Nucleus accumbens (tissue), 56 donors: ENCODE measurements at regions not wholly inside any gene's neighbourhood (a gene's known extent, or its start where the extent isn't known, plus 50 kb on each side); places are given as distances from the start of the nearest gene placed in this dataset.

Experiments
- DNase-seq, 56 donors: peaks; one replicate each; lab custom pipeline; 2025; lab: John Stamatoyannopoulos, UW

DNA sequence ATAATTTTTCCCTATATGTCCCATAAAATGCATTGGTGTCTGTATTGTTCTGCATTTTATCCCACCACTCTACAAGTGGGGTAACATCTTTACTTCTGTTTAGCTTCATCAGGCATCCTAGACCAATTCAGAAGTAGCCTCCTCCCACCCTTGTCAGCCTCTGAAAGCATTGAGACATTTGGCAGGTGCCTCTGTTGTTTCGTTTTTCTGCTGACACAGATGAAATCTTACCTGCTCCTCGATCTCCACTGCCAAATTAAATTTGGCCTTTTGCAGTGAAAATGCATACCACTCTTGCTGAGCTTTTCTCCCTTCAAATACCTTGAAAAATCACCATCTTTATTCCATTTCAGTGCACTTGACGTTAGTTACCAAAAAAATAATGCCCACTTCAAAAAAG is 83.5 kb upstream of the STARD13 start:
- DNase-seq = no peak

DNA sequence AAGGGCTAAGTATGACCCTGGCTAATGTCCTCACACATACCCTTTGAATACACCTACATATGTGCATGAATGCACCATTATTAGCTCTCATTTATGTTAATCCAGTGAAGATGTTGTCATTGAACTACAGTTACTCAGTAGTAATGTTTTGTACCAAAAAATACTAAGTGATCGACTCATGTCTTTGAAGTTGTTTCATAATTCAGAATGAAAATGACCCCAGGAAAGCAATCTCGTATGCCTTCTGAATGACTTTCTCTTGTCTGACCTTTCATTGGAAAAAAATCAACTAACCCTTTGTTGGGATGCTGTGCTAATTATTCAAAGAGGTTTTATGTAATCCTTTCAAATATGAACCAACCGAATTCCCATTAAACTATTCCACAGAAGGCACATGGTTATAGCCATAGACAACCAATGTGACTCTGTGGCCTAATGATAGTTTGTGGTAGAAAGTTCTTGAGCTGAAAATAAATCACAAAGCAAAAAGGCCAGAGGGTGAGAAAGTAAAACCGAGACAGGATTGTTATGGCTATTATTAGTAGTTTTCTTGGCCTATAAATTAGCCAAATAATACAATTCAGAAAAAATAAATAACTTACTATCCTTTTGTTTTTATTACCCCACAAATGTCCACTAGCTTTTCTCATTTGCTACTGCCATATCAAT is 86.8 kb upstream of the STARD13 start:
- DNase-seq = no peak

DNA sequence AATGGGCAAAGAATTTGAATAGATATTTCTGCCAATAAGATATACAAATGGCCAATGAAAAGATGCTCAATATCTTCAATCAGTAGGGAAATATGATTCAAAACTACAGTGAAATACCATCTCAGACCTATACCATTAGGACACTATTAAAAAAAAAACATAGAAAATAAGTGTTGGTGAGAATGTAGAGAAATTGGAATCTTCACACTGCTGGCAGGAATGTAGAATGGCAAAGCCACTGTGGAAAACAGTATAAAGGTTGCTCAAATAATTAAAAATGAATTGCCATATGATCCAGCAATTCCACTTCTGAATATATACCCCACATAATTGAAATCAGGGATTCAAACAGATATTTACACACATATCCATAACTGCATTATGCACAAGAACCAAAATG is 88.1 kb upstream of the STARD13 start:
- no peak for DNase-seq

DNA sequence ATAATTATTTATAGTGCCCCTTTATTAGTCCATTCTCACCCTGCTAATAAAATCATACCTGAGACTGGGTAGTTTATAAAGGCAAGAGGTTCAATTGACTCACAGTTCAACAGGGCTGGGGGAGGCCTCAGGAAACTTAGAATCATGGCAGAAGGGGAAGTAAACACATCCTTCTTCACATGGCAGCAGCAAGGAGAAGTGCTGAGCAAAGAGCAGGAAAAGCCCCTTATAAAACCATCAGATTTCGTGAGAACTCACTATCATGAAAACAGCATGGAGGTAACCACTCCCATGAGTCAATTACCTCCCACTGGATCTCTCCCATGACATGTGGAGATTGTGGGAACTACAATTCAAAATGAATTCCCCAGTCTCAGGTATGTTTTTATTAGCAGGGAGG is 89.9 kb upstream of the STARD13 start:
- no peak for DNase-seq

DNA sequence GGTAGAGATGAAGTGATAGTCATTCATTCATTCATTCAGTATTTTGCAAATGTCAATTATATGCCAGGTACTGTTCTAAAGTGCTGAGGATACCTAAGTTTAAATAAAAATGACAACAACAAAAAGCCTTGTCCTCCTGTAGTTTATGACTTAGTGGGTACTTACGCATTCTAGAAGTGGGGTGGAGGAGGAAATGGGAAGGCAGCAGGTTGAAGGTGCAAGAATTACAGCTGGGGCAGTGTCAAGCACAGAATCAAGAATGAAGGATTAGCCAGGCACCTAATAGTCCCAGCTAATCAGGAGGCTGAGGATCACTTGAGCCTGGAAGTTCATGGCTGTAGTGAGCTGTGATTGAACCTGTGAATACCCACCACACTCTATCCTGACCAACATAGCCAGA is 90.7 kb upstream of the STARD13 start:
- DNase-seq = no peak

DNA sequence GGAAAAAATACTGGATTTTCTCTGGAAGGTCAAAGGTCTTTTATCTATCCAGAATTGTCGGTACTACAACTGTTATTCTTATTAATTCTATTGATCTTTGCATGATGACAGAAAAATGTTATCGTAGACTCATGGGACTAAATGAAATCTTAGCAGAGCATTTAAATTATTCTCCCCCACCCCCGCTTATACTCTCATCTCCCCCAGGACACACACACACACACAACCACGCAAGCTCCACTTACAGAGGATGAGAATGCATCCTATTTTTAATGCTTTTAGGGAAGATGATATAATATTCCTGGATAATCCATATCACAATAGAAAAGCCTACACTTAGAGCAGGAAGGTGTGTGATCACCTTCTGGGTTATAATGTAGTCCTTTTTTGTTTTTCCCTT is 91.9 kb upstream of the STARD13 start:
- no peak for DNase-seq

DNA sequence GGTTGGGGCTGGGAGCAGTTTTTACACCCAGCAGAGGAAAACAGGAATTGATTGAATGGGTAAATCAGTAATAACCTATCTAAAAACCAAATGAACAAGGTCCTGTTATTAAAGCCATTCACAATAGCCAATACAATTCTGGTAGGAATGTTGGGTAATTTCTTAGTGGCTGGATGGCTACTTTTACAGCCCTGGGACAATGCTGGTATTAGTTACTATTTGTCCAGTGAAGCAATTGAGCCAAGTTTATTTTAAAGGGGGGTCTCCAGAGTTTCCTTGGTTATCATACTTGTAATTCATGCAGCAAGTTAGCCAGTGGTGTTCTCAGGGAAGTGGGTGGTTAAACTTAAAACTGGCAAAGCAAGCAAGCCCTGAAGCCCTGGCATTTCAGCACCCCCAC is 92.3 kb upstream of the STARD13 start:
- DNase-seq = no peak

DNA sequence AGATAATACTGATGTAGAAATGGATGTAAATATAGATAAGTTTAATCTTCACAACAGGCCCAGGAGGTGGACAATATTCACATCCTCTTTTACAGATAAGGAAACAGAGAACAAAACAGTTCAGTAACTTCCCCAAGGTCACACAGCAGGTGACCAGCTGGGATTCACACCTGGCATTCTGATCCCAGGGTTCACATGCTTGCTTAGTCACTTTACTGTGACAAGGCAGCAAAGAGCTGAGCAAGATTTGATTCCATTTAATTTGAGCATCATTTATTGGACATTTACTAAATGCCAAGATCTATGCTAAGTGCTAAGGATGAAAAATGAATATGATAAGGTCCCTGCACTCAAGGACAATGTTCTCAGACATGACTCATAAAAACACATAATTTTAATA is 94.1 kb upstream of the STARD13 start:
- DNase-seq = no peak

DNA sequence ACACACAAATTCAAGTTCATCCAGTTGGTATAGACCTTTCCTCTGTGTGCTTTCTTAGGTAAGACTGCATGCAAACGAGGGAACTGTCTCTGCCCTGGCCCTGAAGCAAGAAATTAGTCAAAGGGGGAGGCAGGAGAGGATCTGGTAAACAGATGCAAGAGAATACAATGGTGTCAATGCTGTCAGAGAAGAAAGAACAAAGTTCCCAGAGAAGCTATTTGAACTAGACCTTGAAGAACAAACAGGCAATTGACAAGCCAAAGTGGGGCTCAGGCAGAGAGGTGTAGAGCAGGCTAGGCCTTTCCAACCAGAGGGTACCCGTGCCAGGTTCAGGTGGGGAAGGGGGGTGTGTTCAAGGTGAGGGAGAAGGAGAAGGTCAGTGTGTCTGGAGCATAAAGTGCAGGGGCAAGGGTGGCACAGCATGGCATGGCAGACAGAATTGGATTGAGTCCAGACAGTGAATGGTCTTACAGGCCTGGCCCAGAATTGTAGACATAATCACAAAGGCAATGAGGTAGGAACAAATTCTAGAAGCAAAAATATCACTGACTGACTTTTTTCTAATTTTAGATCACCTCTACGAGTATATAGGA is 95.0 kb upstream of the STARD13 start:
- no peak for DNase-seq

DNA sequence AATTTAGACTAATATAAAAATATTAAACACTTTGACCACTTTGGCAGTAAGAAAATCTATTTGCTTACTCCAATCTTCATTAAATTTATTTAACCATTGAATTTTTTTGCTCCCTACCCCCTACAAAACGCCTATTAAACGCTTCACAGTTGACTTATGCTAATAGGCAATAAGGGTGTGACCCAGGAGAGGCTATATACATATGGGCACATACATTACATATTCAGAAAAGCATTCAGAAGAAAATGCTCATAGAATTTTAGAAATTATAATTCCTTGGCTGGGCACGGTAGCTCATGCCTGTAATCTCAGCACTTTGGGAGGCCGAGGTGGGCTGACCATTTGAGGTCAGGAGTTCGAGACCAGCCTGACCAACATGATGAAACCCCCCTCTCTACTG is 95.6 kb upstream of the STARD13 start:
- DNase-seq = no peak

DNA sequence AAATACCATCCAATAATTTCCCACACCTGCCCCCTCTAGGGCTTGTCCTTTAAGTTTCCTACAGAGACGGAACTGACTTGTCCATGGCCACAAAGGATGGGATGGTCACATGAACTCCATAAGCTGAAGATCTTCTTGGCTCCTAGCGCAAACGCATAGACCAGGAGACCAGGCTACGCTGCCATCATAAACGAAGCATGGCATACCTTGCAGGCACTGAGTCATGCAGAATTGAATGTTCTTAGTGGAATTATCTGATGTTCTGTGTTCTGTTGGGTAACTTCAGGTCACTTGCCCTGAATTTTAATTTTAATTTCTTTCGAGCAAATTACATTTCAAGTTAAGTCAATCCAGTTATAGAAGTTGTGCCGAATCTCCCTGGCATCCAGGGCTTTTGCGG is 96.4 kb upstream of the STARD13 start:
- DNase-seq = no peak

DNA sequence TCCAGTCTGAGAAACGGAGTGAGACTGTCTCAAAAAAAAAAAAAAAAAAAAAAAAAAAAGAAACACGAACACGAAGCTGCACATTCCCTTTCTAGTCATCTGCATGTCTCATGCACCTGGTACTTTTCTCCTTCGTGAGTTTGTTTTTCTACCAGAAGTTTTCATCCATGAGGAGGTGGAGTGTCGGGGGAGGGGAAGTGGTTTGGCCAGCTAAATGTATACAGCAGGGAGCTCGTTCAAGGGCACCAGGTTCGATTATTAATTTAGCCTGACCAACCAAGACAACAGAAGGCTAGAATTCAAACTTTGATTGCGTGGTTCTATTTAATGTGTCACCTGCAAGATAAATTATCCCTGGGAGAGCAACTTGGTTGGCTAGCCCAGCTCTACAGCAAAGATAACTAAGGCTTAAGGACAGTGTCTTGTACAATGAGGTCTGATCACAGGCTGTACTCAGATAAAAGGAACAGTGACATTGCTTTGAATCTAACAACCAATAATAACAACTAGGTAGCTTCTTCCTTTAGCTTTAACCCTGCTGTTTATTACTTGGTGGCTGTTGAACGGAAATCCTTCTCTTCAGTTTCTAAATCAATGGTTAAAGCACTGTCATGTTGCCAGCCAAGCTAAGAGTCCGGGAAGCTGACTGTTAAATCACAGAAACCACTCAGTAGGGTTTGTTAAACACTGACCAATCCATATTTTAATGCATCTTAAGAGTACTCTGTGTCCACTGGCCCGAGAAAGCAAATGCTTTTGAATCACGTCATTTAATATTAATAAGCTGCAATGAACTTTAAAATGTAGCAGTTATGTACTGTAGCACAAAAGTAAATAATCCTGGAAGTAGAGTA is 98.4 kb upstream of the STARD13 start:
- DNase-seq = no peak

DNA sequence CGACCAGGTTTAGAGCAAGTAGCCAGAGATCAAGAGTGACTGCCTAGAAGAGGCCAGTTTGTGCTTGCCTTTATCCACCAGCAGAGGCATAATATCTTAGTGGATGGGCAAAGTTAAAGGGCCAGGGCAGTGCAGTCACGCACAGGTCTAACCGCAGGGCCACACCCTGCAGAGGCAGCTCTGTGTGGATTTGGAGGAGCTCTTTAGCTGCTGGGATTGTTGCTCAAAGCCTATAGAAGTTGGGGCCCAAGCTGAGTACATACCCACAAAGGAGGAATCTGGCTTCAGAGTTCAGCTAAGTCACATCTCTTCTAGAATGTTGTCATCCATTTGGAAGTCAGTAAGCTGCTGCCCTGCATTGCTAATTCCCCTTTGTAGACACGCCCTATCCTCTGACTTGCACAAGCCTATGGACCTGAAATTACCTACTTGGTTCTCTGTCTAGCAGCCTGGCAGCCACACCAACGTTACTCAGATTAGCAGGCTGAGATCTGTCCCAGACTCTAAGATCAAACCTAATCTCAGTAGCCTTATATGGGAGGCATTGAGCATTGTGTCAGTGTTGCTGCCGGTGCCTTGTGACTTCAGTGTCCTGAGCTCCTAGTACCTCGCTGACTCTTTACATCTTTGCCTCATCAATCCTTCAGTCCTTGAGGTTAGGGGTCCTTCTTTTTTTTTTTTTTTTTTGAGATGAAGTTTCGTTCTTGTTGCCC is 102.9 kb upstream of the STARD13 start:
- DNase-seq = no peak

DNA sequence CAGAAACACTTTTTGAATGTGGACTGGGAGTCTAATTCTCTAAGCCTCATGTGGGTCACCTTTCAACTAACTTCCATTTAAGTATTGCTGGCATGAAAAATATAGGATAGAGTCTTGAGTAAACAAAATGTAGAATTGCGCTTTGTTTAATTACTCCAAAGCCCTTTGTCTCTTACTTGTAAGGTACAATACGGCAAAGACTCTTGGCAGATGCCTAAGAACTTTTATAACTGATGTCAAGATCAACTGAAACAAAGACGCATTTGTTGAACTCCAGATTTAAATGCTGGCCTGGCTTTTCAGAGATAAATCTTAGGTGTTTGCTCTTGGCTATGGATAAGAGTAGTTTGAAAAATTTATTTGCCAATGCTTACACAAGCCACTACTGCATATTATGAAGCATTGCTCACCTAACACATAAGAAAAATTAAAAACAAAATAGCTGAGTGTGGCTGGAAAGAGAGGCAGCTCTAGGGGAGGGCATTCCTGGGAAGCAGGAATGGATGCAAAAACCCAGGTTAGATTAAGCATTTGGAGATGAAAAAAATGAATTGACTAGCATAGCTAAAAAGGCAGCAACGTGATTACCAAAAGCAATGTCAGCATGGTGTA is 107.3 kb upstream of the STARD13 start:
- DNase-seq = no peak

DNA sequence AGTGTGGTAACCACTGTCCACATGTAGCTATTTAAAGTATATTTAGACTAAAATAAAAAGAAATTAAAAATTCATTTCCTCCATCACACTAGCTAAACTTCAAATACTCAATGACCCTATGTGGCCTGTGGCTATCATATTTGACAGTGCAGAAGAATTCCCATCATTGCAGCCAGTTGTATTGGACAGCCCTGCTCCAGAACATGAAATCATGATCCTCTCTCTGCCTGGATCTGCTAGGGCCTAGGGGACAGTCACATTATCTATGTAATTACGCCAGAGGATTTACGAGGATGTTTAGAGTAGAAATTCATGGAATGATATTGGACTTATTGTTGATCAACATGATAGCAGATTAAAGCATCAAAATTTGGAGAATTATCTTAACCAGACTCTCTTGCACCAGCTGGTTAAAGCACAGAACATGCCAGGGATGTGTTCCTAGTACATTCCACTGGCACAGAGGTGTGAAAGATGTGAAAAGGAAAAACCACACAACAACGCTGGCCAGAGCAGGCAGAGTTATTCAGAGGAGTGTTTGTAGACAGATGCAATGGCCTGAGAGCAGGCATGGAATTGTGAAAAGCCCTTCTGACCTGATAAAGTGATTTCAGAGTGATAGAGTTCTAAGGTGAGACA is 108.9 kb upstream of the STARD13 start:
- DNase-seq = no peak

DNA sequence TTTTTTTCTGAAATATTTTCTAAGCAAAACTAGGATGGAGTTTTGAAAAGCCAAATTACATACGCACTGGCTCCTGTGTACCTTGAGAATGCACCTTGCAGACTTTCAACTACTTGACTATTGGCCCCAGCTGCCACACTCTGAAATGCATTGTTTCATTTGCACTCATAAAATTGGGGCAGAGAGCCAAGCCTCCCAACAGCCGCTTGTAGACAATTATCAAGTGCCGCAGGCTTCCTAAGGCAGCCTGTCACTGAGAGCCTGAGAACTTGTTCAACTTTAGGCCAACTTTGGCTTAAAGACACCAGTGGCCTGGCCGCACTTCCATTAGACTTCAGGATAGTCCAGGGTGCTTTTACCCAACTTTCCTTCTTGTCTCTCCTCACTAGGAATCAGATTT is 115.7 kb upstream of the STARD13 start:
- DNase-seq = no peak

DNA sequence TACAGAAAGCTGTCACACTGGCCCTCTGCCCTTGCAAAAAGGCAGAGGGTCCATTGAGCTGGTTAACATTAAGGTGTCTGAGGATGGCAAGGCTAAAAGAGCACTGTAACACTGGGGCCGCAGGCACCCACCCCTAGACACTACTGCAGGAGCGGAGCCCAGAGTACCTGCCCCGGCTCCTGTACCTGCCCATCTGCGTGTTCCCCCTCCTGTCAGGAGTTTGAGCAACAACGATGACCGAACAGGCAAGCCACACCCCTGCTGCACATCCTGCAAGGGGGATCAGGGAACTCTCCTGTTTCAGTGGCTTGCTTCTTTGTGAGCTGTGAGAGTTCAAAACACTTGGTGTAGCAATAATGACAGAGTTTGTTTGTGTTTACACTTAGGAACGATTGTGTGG is 117.4 kb upstream of the STARD13 start:
- no peak for DNase-seq

DNA sequence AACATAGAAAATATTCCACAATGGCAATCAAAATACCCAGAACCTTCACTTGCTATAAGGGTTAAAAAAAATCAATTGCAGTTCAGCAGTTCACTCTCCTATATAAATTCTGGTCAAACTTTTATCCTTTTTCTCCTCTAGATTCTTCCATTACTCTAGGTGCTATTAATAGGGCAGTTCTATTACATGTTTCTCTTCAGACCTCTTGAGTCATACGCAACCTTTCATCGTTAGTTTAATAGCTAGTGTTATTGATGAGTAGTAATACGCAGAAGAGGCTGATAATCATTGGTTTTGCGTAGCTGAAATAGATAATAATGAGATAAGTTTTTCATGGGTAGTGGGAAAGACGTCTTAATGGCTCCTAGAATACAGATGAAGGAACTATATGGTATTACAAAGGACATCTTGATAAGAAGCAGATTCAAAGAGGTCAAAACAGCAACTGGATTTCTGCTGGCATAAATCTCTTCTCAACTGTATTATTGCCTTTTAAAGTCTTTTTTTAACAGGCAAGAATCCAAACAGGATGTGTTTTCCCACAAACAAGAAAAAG is 118.3 kb upstream of the STARD13 start:
- no peak for DNase-seq

DNA sequence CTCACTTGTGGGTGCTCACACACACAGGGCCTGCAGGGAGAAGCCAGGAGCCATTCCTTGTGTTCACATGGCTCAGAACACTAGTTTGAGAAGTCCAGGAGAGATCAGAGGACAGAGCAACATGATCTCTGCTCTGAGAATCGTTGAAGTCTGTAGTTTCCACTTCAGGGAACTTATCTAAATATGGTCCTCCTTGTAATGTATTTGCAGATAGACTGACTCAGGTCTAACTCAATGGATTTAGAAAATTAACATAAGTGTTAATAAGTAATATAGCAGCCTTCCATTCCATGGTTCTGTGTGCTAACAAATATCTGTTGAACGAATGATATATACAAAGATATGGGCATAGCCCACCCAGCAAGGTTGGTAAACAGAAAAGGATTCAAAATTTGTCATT is 119.8 kb upstream of the STARD13 start:
- DNase-seq = no peak
